GM12878 (cell line): ENCODE measurements at regions not wholly inside any gene's neighbourhood (a gene's known extent, or its start where the extent isn't known, plus 50 kb on each side); places are given as distances from the start of the nearest gene placed in this dataset.

Experiments
- ATAC-seq: fragments of 200-7000 bp; cut with Tn5 transposase; 3 replicates; pipeline ENCODE4 v1.9.1; 2020; ENCODE audit warnings: mild to moderate bottlenecking, moderate library complexity
- BruUV-seq: library from RNA; stranded (reverse); fragments of 400-500 nt; replicated peaks from 2 replicates; lab custom pipeline; 2021; lab: Mats Ljungman, UMichigan
- CTCF ChIA-PET: fragments of 300-600 bp; sonication (Branson Sonifier 250); formaldehyde crosslinking; extraction: SDS; loops from one replicate; lab custom pipeline; 2021; ENCODE audit warnings: inconsistent platforms; lab: Yijun Ruan, JAX
- POLR2A ChIA-PET: fragments of 350-600 bp; formaldehyde crosslinking; extraction: SDS; loops from one replicate; lab custom pipeline; 2021; ENCODE audit warnings: inconsistent platforms; lab: Charles Lee
- RAD21 ChIA-PET: fragments of 300-600 bp; sonication (Branson Sonifier 250); formaldehyde crosslinking; loops from one replicate; lab custom pipeline; 2023; ENCODE audit warnings: antibody characterized with exemption; ENCODE audit not compliant: unreplicated experiment; lab: Charles Lee
- SMC1A ChIA-PET: fragments of 300-600 bp; sonication (Branson Sonifier 250); formaldehyde crosslinking; loops from one replicate; lab custom pipeline; 2023; ENCODE audit not compliant: unreplicated experiment, uncharacterized antibody; lab: Charles Lee
- DNase-seq: peaks from one replicate; pipeline ENCODE4 v3.0.0-alpha.2; 2011; ENCODE audit warnings: low read depth, low spot score
- FAIRE-seq: peaks from 3 replicates; lab custom pipeline; 2011; peaks lifted over from hg19 to GRCh38; lab: Jason Lieb, UNC
- H2AFZ ChIP-seq: 2 replicates; pipeline ENCODE4 v1.6.0; 2011; ENCODE audit warnings: low read depth, low read length, control low read depth; ENCODE audit not compliant: control insufficient read depth
- H3K27ac ChIP-seq: 2 replicates; pipeline ENCODE4 v1.5.1; 2011; ENCODE audit warnings: control low read depth; ENCODE audit not compliant: control insufficient read depth, insufficient read depth
- H3K27me3 ChIP-seq, 2 experiments: replicated peaks in 1 of 2; 2 replicates each; pipeline versions ENCODE4 v1.6.0 to v1.6.1; 2011; ENCODE audit warnings: low read length in 1 of 2; ENCODE audit not compliant: control insufficient read depth in 2 of 2, insufficient read depth in 2 of 2
- H3K36me3 ChIP-seq, 2 experiments: 2 replicates each; pipeline ENCODE4 v1.5.1; 2011; ENCODE audit warnings: low read length in 1 of 2; ENCODE audit not compliant: control insufficient read depth in 2 of 2, insufficient read depth in 2 of 2
- H3K4me1 ChIP-seq: 2 replicates; pipeline ENCODE4 v1.6.1; 2011; ENCODE audit warnings: mild to moderate bottlenecking, low read length, moderate library complexity, mixed read lengths; ENCODE audit not compliant: control insufficient read depth, insufficient read depth
- H3K4me2 ChIP-seq: 2 replicates; pipeline ENCODE4 v1.6.0; 2011; ENCODE audit warnings: control low read depth; ENCODE audit not compliant: control insufficient read depth, insufficient read depth
- H3K4me3 ChIP-seq: fragments of 200-600 bp; sonication (generic); 2 replicates; pipeline ENCODE4 v1.5.1; 2016
- H3K79me2 ChIP-seq: 2 replicates; pipeline ENCODE4 v1.6.0; 2011; ENCODE audit warnings: low read length; ENCODE audit not compliant: control insufficient read depth, insufficient read depth
- H3K9ac ChIP-seq: 2 replicates; pipeline ENCODE4 v1.8.0; 2011; ENCODE audit warnings: low read length, control low read depth, mixed read lengths; ENCODE audit not compliant: control insufficient read depth, insufficient read depth
- H3K9me3 ChIP-seq: replicated peaks from 3 replicates; pipeline ENCODE4 v1.5.1; 2011; ENCODE audit warnings: mild to moderate bottlenecking, low read length; ENCODE audit not compliant: control insufficient read depth, insufficient read depth
- H4K20me1 ChIP-seq: 2 replicates; pipeline ENCODE4 v1.6.0; 2011; ENCODE audit not compliant: control insufficient read depth, insufficient read depth
- BCL11A ChIP-seq: IDR thresholded peaks from 2 replicates; pipeline ENCODE4 v1.6.1; 2011; ENCODE audit warnings: low read depth, low read length
- BCL3 ChIP-seq: IDR thresholded peaks from 2 replicates; pipeline ENCODE4 v1.6.1; 2011; ENCODE audit warnings: borderline replicate concordance, low read depth, mild to moderate bottlenecking, moderate library complexity, low read length; ENCODE audit not compliant: insufficient read depth, poor library complexity, severe bottlenecking
- E2F4 ChIP-seq: IDR thresholded peaks from 2 replicates; pipeline ENCODE4 v1.6.1; 2012; ENCODE audit warnings: low read depth, low read length, improper control_type of control experiment
- MTA3 ChIP-seq: IDR thresholded peaks from 2 replicates; pipeline ENCODE4 v1.6.1; 2012; ENCODE audit warnings: low read length, inconsistent platforms, borderline replicate concordance
- NFYA ChIP-seq: IDR thresholded peaks from 2 replicates; pipeline ENCODE4 v1.6.1; 2011; ENCODE audit warnings: low read depth, mild to moderate bottlenecking, low read length, improper control_type of control experiment, borderline replicate concordance
- RAD21 ChIP-seq: IDR thresholded peaks from 2 replicates; pipeline ENCODE4 v1.6.1; 2011; ENCODE audit warnings: mild to moderate bottlenecking, low read depth, low read length, moderate library complexity; ENCODE audit not compliant: insufficient read depth
- RB1 ChIP-seq: fragments of 450-650 bp; formaldehyde crosslinking; IDR thresholded peaks from 2 replicates; pipeline ENCODE4 v1.6.1; 2017; ENCODE audit warnings: mild to moderate bottlenecking, borderline replicate concordance
- RCOR1 ChIP-seq: conservative IDR thresholded peaks from 2 replicates; pipeline ENCODE4 v1.6.1; 2012; ENCODE audit warnings: low read depth, low read length, improper control_type of control experiment
- TCF3 ChIP-seq: IDR thresholded peaks from 2 replicates; pipeline ENCODE4 v1.6.1; 2012; ENCODE audit warnings: low read depth, mild to moderate bottlenecking, low read length, borderline replicate concordance; ENCODE audit not compliant: insufficient read depth
- USF2 ChIP-seq: IDR thresholded peaks from 2 replicates; pipeline ENCODE4 v1.6.1; 2011; ENCODE audit warnings: low read depth, low read length, improper control_type of control experiment, borderline replicate concordance
- ZBTB40 ChIP-seq: fragments of 450-650 bp; IDR thresholded peaks from 2 replicates; pipeline ENCODE4 v1.6.1; 2016; ENCODE audit warnings: mild to moderate bottlenecking, moderate library complexity, borderline replicate concordance
- ZNF384 ChIP-seq: IDR thresholded peaks from 2 replicates; pipeline ENCODE4 v1.6.1; 2012; ENCODE audit warnings: low read depth, mild to moderate bottlenecking, low read length, improper control_type of control experiment, borderline replicate concordance
- ZNF622 ChIP-seq: fragments of 450-650 bp; IDR thresholded peaks from 2 replicates; pipeline ENCODE4 v1.6.1; 2017; ENCODE audit warnings: mild to moderate bottlenecking, inconsistent platforms
- WGBS: methylation state at CpG from one replicate; pipeline ENCODE4 v1.1.6; 2016; ENCODE audit warnings: low lambda C conversion rate; ENCODE audit not compliant: insufficient replicate concordance, insufficient coverage; ENCODE audit errors: missing lambda C conversion rate; 5-methylcytosine and 5-hydroxymethylcytosine counted together
- in situ Hi-C: fragments of 300-500 bp; cut with MboI; formaldehyde crosslinking; loops from 9 replicates; pipeline ENCODE4 v1.14.3; 2018; ENCODE audit warnings: mixed read lengths
- intact Hi-C: fragments of 100-400 bp; cut with micrococcal nuclease; formaldehyde crosslinking; loops from one replicate; pipeline ENCODE4 v1.14.2; 2022; ENCODE audit not compliant: unreplicated experiment

- no peaks in the 10 kb centered on the region; the same call in 2 of the 3 replicates for H3K9me3 ChIP-seq
- peak overlapping the region; percentile 35; the same call in 1 of the 2 replicates for H3K4me3 ChIP-seq
- peaks cover 34% of the 10 kb centered on the region for H3K4me1 ChIP-seq
- H3K27me3 ChIP-seq: peaks cover 0 to 2% of the 10 kb centered on the region in 2 experiments; a peak in 1 of 4 replicates
- ChIA-PET RAD21 (interaction anchor here (1.1 to 1.8 kb wide), 4 partner anchors 10 to 165 kb away, joined by 3 to 25 read pairs (median 4); no protein-coding TSS in a partner anchor), CTCF (interaction anchor here (0.5 to 4.1 kb wide), 9 partner anchors 9 to 166 kb away, joined by 3 to 22 read pairs (median 4); no protein-coding TSS in a partner anchor), SMC1A (interaction anchor here (0.7 to 2.9 kb wide), 7 partner anchors 10 to 87 kb away, joined by 3 to 36 read pairs (median 4); no protein-coding TSS in a partner anchor), POLR2A (interaction anchor here (0.5 to 2.6 kb wide), 5 partner anchors 8 to 133 kb away, joined by 4 to 8 read pairs (median 6); no protein-coding TSS in a partner anchor)
- peak overlapping the region; percentile 94 for H3K4me2 ChIP-seq
- ATAC-seq (peak; percentile 92), FAIRE-seq (peak; percentile 76), DNase-seq (peak; percentile 91)
- no peaks in the 10 kb centered on the region for H3K36me3 ChIP-seq
- no peaks in the 10 kb centered on the region for H4K20me1 ChIP-seq
- in situ Hi-C loops: no loop called here
- no peak overlapping the region; the same call in 1 of the 2 replicates for H3K9ac ChIP-seq
- no peak overlapping the region for H2AFZ ChIP-seq
- intact Hi-C loops: loop anchor here (1.0 to 2.0 kb wide), 5 partner anchors 14 to 62 kb away; no protein-coding TSS in a partner anchor
- no TSS peak for BruUV-seq
- under 1% methylated on average over 10 of the region's 10 CpGs for WGBS
- H3K27ac ChIP-seq: peak overlapping the region; percentile 77
- no peaks in the 10 kb centered on the region for H3K79me2 ChIP-seq
- TF ChIP-seq E2F4 (no peak), ZNF384 (no peak), RCOR1 (peak; percentile 83; the same call in 1 of the 2 replicates), USF2 (no peak), BCL3 (peak; percentile 50), ZNF622 (no peak), TCF3 (peak; percentile 79; the same call in 1 of the 2 replicates), BCL11A (peak; percentile 75; the same call in 1 of the 2 replicates), ZBTB40 (no peak), RAD21 (no peak), RB1 (no peak), NFYA (no peak), MTA3 (peak; percentile 95; the same call in 1 of the 2 replicates)
These were observed 66.7 kb downstream of the HHEX start for GRCh38 chr10:92756201-92757065.
